ENCODE measurements at regions not wholly inside any gene's neighbourhood (a gene's known extent, or its start where the extent isn't known, plus 50 kb on each side); places are given as distances from the start of the nearest gene placed in this dataset.

GRCh38 chr5:163612358-163613149 lies 107.1 kb downstream of the MAT2B start:
- no peak for DNase-seq
- no peak overlapping the region for H3K4me2 ChIP-seq (ENCODE audit: unreplicated experiment)
- 30 to 31% methylated on average over 8 of the region's 8 CpGs for WGBS, 2 experiments (ENCODE audit: low coverage in 1 of 2, low lambda C conversion rate in 2 of 2, missing lambda C conversion rate in 2 of 2)
- H3F3A ChIP-seq (ENCODE audit: insufficient read depth) = no peaks in the 10 kb centered on the region
- H3K9me2 ChIP-seq (ENCODE audit: insufficient read depth) = no peaks in the 10 kb centered on the region
- H3K36me3 ChIP-seq (ENCODE audit: low read depth) = no peaks in the 10 kb centered on the region
- H3K9ac ChIP-seq = no peak overlapping the region
- H3K79me2 ChIP-seq (ENCODE audit: insufficient read depth) = no peaks in the 10 kb centered on the region
- peaks cover 18% of the 10 kb centered on the region for H3K27me3 ChIP-seq (replicated peaks; ENCODE audit: insufficient read depth)
- no peak overlapping the region for H3K4me3 ChIP-seq
- no peaks in the 10 kb centered on the region for H3K4me1 ChIP-seq (ENCODE audit: insufficient read depth)
- H3K9me3 ChIP-seq (ENCODE audit: low read depth) = no peaks in the 10 kb centered on the region
- no peak for TF ChIP-seq EZH2phosphoT487 (IDR thresholded peaks at IDR 0.05; ENCODE audit: insufficient read depth, low read depth)
- no peak for TF ChIP-seq EZH2 (IDR thresholded peaks at IDR 0.05; ENCODE audit: insufficient read depth, poor library complexity, severe bottlenecking)
- in situ Hi-C loops (cut with MboI) = no loop called here
- H4K20me1 ChIP-seq (ENCODE audit: insufficient read depth) = no peaks in the 10 kb centered on the region
- no peak overlapping the region for H2AFZ ChIP-seq
- H3K27ac ChIP-seq = no peak overlapping the region

GRCh38 chr5:163613150-163613442 lies 107.7 kb downstream of the MAT2B start:
- Histone ChIP-seq H3K27me3 (replicated peaks; ENCODE audit: insufficient read depth) (peaks cover 16% of the 10 kb centered on the region), H3K9ac (no peak overlapping the region), H2AFZ (no peak overlapping the region), H3F3A (ENCODE audit: insufficient read depth) (no peaks in the 10 kb centered on the region), H3K4me1 (ENCODE audit: insufficient read depth) (no peaks in the 10 kb centered on the region), H3K79me2 (ENCODE audit: insufficient read depth) (no peaks in the 10 kb centered on the region), H3K4me3 (no peak overlapping the region), H3K9me3 (ENCODE audit: low read depth) (no peaks in the 10 kb centered on the region), H3K36me3 (ENCODE audit: low read depth) (no peaks in the 10 kb centered on the region), H3K9me2 (ENCODE audit: insufficient read depth) (no peaks in the 10 kb centered on the region), H3K4me2 (ENCODE audit: unreplicated experiment) (no peak overlapping the region), H3K27ac (no peak overlapping the region), H4K20me1 (ENCODE audit: insufficient read depth) (no peaks in the 10 kb centered on the region)
- TF ChIP-seq EZH2 (IDR thresholded peaks at IDR 0.05; ENCODE audit: insufficient read depth, poor library complexity, severe bottlenecking) (no peak), EZH2phosphoT487 (IDR thresholded peaks at IDR 0.05; ENCODE audit: insufficient read depth, low read depth) (no peak)
- 27 to 29% methylated on average over 4 of the region's 4 CpGs for WGBS, 2 experiments (ENCODE audit: low coverage in 1 of 2, low lambda C conversion rate in 2 of 2, missing lambda C conversion rate in 2 of 2)
- DNase-seq = no peak
- in situ Hi-C loops (cut with MboI) = no loop called here

GRCh38 chr5:163614787-163615186 lies 109.4 kb downstream of the MAT2B start:
- H3K27me3 ChIP-seq (replicated peaks; ENCODE audit: insufficient read depth) = peaks cover 16% of the 10 kb centered on the region
- TF ChIP-seq EZH2phosphoT487 (IDR thresholded peaks at IDR 0.05; ENCODE audit: insufficient read depth, low read depth) (no peak), EZH2 (IDR thresholded peaks at IDR 0.05; ENCODE audit: insufficient read depth, poor library complexity, severe bottlenecking) (no peak)
- H3K79me2 ChIP-seq (ENCODE audit: insufficient read depth) = no peaks in the 10 kb centered on the region
- H3F3A ChIP-seq (ENCODE audit: insufficient read depth) = no peaks in the 10 kb centered on the region
- WGBS, 2 experiments (ENCODE audit: low coverage in 1 of 2, low lambda C conversion rate in 2 of 2, missing lambda C conversion rate in 2 of 2) = 1 to 2% methylated on average over 3 of the region's 3 CpGs
- no peaks in the 10 kb centered on the region for H3K9me2 ChIP-seq (ENCODE audit: insufficient read depth)
- H3K9ac ChIP-seq = no peak overlapping the region
- no peak overlapping the region for H3K4me2 ChIP-seq (ENCODE audit: unreplicated experiment)
- H3K4me3 ChIP-seq = no peak overlapping the region
- H3K4me1 ChIP-seq (ENCODE audit: insufficient read depth) = no peaks in the 10 kb centered on the region
- no peak for DNase-seq
- no peaks in the 10 kb centered on the region for H4K20me1 ChIP-seq (ENCODE audit: insufficient read depth)
- H2AFZ ChIP-seq = no peak overlapping the region
- H3K36me3 ChIP-seq (ENCODE audit: low read depth) = no peaks in the 10 kb centered on the region
- in situ Hi-C loops (cut with MboI) = no loop called here
- H3K27ac ChIP-seq = no peak overlapping the region
- no peaks in the 10 kb centered on the region for H3K9me3 ChIP-seq (ENCODE audit: low read depth)

- Histone ChIP-seq H4K20me1 (ENCODE audit: insufficient read depth) (no peaks in the 10 kb centered on the region), H2AFZ (no peak overlapping the region), H3K9ac (no peak overlapping the region), H3K4me2 (ENCODE audit: unreplicated experiment) (no peak overlapping the region), H3K9me2 (ENCODE audit: insufficient read depth) (no peaks in the 10 kb centered on the region), H3K9me3 (ENCODE audit: low read depth) (no peaks in the 10 kb centered on the region), H3K36me3 (ENCODE audit: low read depth) (no peaks in the 10 kb centered on the region), H3K79me2 (ENCODE audit: insufficient read depth) (no peaks in the 10 kb centered on the region), H3K4me3 (no peak overlapping the region), H3K27me3 (replicated peaks; ENCODE audit: insufficient read depth) (peaks cover 7% of the 10 kb centered on the region), H3K27ac (no peak overlapping the region), H3F3A (ENCODE audit: insufficient read depth) (no peaks in the 10 kb centered on the region), H3K4me1 (ENCODE audit: insufficient read depth) (no peaks in the 10 kb centered on the region)
- 32 to 35% methylated on average over 3 of the region's 3 CpGs for WGBS, 2 experiments (ENCODE audit: low coverage in 1 of 2, low lambda C conversion rate in 2 of 2, missing lambda C conversion rate in 2 of 2)
- DNase-seq = no peak
- TF ChIP-seq EZH2phosphoT487 (IDR thresholded peaks at IDR 0.05; ENCODE audit: insufficient read depth, low read depth) (no peak), EZH2 (IDR thresholded peaks at IDR 0.05; ENCODE audit: insufficient read depth, poor library complexity, severe bottlenecking) (no peak)
- in situ Hi-C loops (cut with MboI) = no loop called here
Measured at GRCh38 chr5:163619273-163619934, 114.0 kb downstream of the MAT2B start.
